ENCODE measurements at regions not wholly inside any gene's neighbourhood (a gene's known extent, or its start where the extent isn't known, plus 50 kb on each side); places are given as distances from the start of the nearest gene placed in this dataset.
A peak's percentile ranks its signal among the peaks of the same experiment; 100 is the strongest.
"Not testable (repeated sequence)": the region's sequence is repeated elsewhere in the genome, so short reads cannot be mapped to it uniquely, and the experiment has no call there.

- H2AFZ ChIP-seq (ENCODE audit: low read length) = peak overlapping the region; percentile 47; the same call in 1 of the 2 replicates
- H3K36me3 ChIP-seq (ENCODE audit: low read depth, low read length) = no peaks in the 10 kb centered on the region
- BruUV-seq (replicated peaks) = no TSS peak
- ChIA-PET CTCF (no interaction called here), POLR2A (ENCODE audit: unreplicated experiment) (interaction anchor here (0.6 to 4.5 kb wide), 3 partner anchors 31 to 295 kb away, joined by 3 to 101 read pairs (median 3); a partner anchor contains a TSS)
- TF ChIP-seq EZH2 (IDR thresholded peaks at IDR 0.05; ENCODE audit: low read length, unreplicated experiment) (no peak), EZH2phosphoT487 (IDR thresholded peaks at IDR 0.05; ENCODE audit: borderline replicate concordance, low read length) (no peak), CTCF (conservative IDR thresholded peaks at IDR 0.05; ENCODE audit: low read depth, low read length) (no peak)
- H4K20me1 ChIP-seq (ENCODE audit: low read length) = no peaks in the 10 kb centered on the region
- no peak overlapping the region for H3K9ac ChIP-seq (ENCODE audit: low read length)
- peak overlapping the region; percentile 91; the same call in 1 of the 2 replicates for H3K4me2 ChIP-seq (ENCODE audit: low read length)
- H3K9me2 ChIP-seq (replicated peaks; ENCODE audit: low read length) = no peaks in the 10 kb centered on the region
- H3K27me3 ChIP-seq (ENCODE audit: low read length) = no peaks in the 10 kb centered on the region
- H3K9me3 ChIP-seq (ENCODE audit: low read length) = no peaks in the 10 kb centered on the region
- peaks cover under 1% of the 10 kb centered on the region for H3F3A ChIP-seq (ENCODE audit: low read length, unreplicated experiment)
- H3K79me2 ChIP-seq (ENCODE audit: low read length) = peaks cover 38% of the 10 kb centered on the region
- H3K4me3 ChIP-seq (ENCODE audit: low read length) = no peak overlapping the region
- peaks cover 12% of the 10 kb centered on the region for H3K4me1 ChIP-seq (ENCODE audit: insufficient read depth, low read length)
- ATAC-seq = no peak
- intact Hi-C loops (cut with micrococcal nuclease) = loop anchor here (10.0 kb wide), 2 partner anchors 250 to 1710 kb away; partner anchors contain the start of gene ZNF165
- DNase-seq = no peak
- H3K27ac ChIP-seq (ENCODE audit: low read length) = no peak overlapping the region
Measured at GRCh38 chr6:27834879-27835549, 77.2 kb downstream of the OR2B2 start.

- no peak overlapping the region for H3K9ac ChIP-seq (ENCODE audit: low read length)
- H3K36me3 ChIP-seq (ENCODE audit: low read depth, low read length) = no peaks in the 10 kb centered on the region
- H3K4me1 ChIP-seq (ENCODE audit: insufficient read depth, low read length) = peaks cover 10% of the 10 kb centered on the region
- CTCF ChIA-PET = no interaction called here
- no peak overlapping the region for H3K4me3 ChIP-seq (ENCODE audit: low read length)
- H3K27me3 ChIP-seq (ENCODE audit: low read length) = no peaks in the 10 kb centered on the region
- no peak for ATAC-seq
- no peak overlapping the region for H3K27ac ChIP-seq (ENCODE audit: low read length)
- POLR2A ChIA-PET (ENCODE audit: unreplicated experiment) = no interaction called here
- TF ChIP-seq EZH2phosphoT487 (IDR thresholded peaks at IDR 0.05; ENCODE audit: borderline replicate concordance, low read length) (no peak), CTCF (conservative IDR thresholded peaks at IDR 0.05; ENCODE audit: low read depth, low read length) (no peak), EZH2 (IDR thresholded peaks at IDR 0.05; ENCODE audit: low read length, unreplicated experiment) (no peak)
- H3K9me3 ChIP-seq (ENCODE audit: low read length) = no peaks in the 10 kb centered on the region
- BruUV-seq (replicated peaks) = no TSS peak
- H3F3A ChIP-seq (ENCODE audit: low read length, unreplicated experiment) = no peaks in the 10 kb centered on the region
- no peaks in the 10 kb centered on the region for H4K20me1 ChIP-seq (ENCODE audit: low read length)
- H2AFZ ChIP-seq (ENCODE audit: low read length) = no peak overlapping the region
- no peak overlapping the region for H3K4me2 ChIP-seq (ENCODE audit: low read length)
- no peak for DNase-seq
- intact Hi-C loops (cut with micrococcal nuclease) = loop anchor here (10.0 kb wide), 2 partner anchors 250 to 1710 kb away; partner anchors contain the start of gene ZNF165
- H3K9me2 ChIP-seq (replicated peaks; ENCODE audit: low read length) = no peaks in the 10 kb centered on the region
- peaks cover 38% of the 10 kb centered on the region for H3K79me2 ChIP-seq (ENCODE audit: low read length)
Measured at GRCh38 chr6:27834384-27834783, 77.8 kb downstream of the OR2B2 start.

- BruUV-seq (replicated peaks); H3K27me3 ChIP-seq (ENCODE audit: low read length); H4K20me1 ChIP-seq (ENCODE audit: low read length); H3K4me1 ChIP-seq (ENCODE audit: insufficient read depth, low read length); H3K9me3 ChIP-seq (ENCODE audit: low read length); H3K9me2 ChIP-seq (replicated peaks; ENCODE audit: low read length); H3K36me3 ChIP-seq (ENCODE audit: low read depth, low read length); H3F3A ChIP-seq (ENCODE audit: low read length, unreplicated experiment); H2AFZ ChIP-seq (ENCODE audit: low read length): not testable (repeated sequence)
- ATAC-seq (peak; percentile 75), DNase-seq (peak; percentile 48)
- POLR2A ChIA-PET (ENCODE audit: unreplicated experiment) = interaction anchor here (0.5 kb wide), 1 partner anchor 17 kb away, joined by 3 read pairs; no protein-coding TSS in a partner anchor
- CTCF ChIA-PET = interaction anchor here (0.5 kb wide), 1 partner anchor 616 kb away, joined by 3 read pairs; no protein-coding TSS in a partner anchor
- Histone ChIP-seq H3K4me2 (ENCODE audit: low read length) (peak overlapping the region; percentile 76), H3K4me3 (ENCODE audit: low read length) (peak overlapping the region; percentile 30; the same call in 1 of the 2 replicates), H3K79me2 (ENCODE audit: low read length) (peaks cover 17% of the 10 kb centered on the region), H3K9ac (ENCODE audit: low read length) (peak overlapping the region; percentile 35), H3K27ac (ENCODE audit: low read length) (peak overlapping the region; percentile 47; the same call in 1 of the 2 replicates)
- intact Hi-C loops (cut with micrococcal nuclease) = loop anchor here (10.0 kb wide), 2 partner anchors 253 to 1707 kb away; partner anchors contain the start of gene ZNF165
Measured at GRCh38 chr6:27831434-27832081, 80.6 kb downstream of the OR2B2 start.

- intact Hi-C loops (cut with micrococcal nuclease) = loop anchor here (10.0 kb wide), 2 partner anchors 254 to 1706 kb away; partner anchors contain the start of gene ZNF165
- Histone ChIP-seq H3K9ac (ENCODE audit: low read length) (peak overlapping the region; percentile 59), H3K4me2 (ENCODE audit: low read length) (peak overlapping the region; percentile 77), H3K4me3 (ENCODE audit: low read length) (peak overlapping the region; percentile 67), H3K27ac (ENCODE audit: low read length) (peak overlapping the region; percentile 47), H3K79me2 (ENCODE audit: low read length) (peaks cover 10% of the 10 kb centered on the region)
- DNase-seq (peak; percentile 21), ATAC-seq (peak; percentile 14)
- H2AFZ ChIP-seq (ENCODE audit: low read length); H3K9me3 ChIP-seq (ENCODE audit: low read length); H3K36me3 ChIP-seq (ENCODE audit: low read depth, low read length); H4K20me1 ChIP-seq (ENCODE audit: low read length); H3F3A ChIP-seq (ENCODE audit: low read length, unreplicated experiment); H3K4me1 ChIP-seq (ENCODE audit: insufficient read depth, low read length); H3K9me2 ChIP-seq (replicated peaks; ENCODE audit: low read length); POLR2A ChIA-PET (ENCODE audit: unreplicated experiment); H3K27me3 ChIP-seq (ENCODE audit: low read length): not testable (repeated sequence)
- CTCF ChIA-PET = interaction anchor here (0.5 kb wide), 1 partner anchor 617 kb away, joined by 3 read pairs; no protein-coding TSS in a partner anchor
- BruUV-seq (replicated peaks) = TSS peak; percentile 83
Measured at GRCh38 chr6:27830600-27831433, 81.4 kb downstream of the OR2B2 start.

Measured in PC-3 (cell line).